Effector CD4-positive, alpha-beta T cell (primary cell): ENCODE measurements at regions not wholly inside any gene's neighbourhood (a gene's known extent, or its start where the extent isn't known, plus 50 kb on each side); places are given as distances from the start of the nearest gene placed in this dataset.

Experiments
- DNase-seq: peaks from one replicate; pipeline ENCODE4 v3.0.0-alpha.2; 2020

DNA sequence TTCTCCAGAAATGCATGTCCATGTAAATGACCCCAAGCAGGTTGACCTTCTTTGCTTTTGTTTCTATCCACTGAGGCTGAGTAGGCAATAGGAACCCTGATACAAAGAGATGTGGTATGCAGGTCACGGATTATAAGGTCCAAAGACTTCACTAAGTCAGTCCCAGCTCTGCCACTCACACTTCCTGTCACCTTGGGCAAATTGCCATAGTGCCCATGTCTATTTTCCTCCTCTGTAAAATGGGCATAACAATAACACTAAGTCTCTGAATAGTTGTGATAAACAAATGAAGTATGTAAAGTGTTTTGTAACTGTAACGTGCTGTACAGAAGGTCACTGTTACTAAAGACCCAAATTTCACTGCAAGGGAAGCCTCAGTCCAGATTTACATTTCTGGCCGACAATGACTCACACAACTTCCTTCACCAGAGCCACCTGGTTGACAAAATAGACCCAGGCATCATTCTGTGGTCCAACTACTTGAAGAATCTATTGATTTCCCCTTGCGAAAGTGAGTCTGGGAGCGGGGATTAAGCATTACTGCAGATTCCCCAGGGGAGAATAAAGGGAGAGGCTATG lies 175.4 kb upstream of the LPP start:
- no peak for DNase-seq

DNA sequence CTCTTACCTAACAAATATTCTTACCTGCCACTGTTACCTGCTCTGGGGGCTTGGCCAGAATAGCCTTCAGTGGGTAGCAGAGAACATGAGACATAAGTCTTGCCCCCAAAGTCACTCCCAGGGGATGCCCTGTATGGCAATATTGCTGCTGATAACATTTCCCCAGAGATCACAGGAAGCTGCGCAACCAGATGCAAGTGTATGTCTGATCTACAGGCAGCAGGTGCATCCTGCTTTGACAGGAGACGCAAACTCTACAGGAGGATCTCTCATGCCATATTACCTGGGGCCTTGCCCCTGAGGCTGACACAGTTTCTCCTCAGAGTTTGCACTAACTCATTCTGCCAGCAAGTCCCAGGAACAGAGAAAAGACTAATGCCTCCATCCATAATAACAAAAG lies 174.4 kb upstream of the LPP start:
- DNase-seq: no peak

- DNase-seq: no peak
Measured at GRCh38 chr3:187980861-187981260, 173.1 kb upstream of the LPP start.

DNA sequence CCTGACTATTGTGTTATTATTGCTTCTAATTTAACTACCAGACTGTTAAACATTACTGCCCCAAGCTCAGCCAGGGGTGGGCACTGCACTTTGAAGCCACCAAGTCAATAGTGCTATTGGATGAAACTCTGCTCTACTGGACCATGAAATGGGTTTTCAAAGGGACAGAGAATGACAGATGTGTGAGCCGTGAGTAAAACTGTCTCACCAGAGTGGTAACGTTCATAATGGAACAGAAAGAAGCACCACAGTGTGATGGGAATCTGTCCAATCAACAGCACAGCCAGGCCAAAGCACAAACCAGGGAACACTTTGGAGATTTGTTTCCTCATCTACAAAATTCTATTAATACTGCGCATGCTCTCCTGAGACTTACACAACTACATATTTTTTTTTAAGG lies 171.8 kb upstream of the LPP start:
- DNase-seq: no peak

DNA sequence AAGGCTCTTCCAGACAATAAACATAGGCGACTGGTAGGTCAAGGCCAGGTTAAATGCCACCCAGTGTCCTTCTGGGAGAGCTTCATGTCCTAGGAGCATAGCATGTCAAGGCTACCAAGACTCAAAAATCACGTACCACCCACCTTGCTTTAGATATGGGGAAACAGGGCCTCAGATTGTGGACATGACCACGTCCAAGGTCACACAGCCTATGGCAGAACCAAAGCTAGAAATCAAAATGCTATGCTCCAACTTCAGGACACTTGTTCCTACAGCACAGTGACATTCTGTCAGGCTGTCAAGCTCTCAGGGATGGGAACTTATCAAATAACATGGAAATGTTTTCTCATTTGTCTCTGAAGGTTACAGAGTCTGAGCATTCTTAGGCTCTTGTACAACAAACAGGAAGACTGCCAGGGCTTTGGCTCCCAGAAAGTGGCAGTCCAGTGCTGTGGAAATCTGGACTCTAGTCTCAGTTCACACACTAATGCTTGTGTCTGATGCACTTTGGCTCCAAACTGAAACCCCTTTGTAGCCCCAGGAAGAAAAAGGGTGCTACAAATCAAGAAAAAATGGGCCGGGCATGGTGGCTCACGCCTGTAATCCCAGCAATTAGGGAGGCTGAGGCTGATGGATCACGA lies 170.4 kb upstream of the LPP start:
- DNase-seq: no peak

DNA sequence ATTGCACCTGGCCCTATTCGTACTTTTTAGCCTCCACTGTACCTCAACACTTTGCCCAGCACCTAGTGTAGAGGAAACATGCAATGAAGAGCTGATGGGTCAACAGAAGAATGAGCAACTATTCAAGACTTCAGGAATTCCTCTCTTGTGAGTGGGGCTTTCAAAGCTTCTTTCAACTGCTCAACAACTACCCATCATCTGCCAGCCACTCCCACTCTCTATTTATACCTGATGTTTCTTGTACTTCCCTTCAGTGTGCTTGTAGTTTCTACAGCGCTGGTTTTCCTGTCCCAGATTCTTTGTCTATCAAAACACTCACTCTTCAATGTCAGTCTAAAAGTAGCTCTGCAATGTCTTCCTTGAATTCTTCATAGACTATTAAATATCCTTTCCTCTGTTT lies 168.3 kb upstream of the LPP start:
- no peak for DNase-seq

DNA sequence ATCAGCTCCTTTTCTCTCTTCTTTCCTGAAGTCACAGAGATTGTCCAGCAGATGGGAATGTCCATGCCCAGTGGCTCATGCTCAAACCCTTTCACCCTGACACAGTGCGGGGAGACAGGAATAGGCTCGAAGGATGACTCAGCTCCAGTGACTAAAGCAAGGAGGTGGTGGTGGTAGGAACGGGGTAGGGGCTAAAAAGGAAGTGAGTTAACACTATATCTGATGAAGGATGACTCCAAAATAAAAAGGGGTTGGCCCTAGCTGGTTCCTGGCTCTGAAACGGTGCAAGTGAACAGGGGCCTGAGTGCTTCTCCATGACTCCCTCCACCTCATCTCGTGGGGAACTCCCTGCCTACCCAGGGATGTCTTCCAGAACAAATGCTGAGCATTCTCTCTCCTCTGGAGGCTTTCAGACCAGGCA lies 167.4 kb upstream of the LPP start:
- DNase-seq: no peak

- DNase-seq: no peak
Measured at GRCh38 chr3:187987187-187987586, 166.8 kb upstream of the LPP start.

DNA sequence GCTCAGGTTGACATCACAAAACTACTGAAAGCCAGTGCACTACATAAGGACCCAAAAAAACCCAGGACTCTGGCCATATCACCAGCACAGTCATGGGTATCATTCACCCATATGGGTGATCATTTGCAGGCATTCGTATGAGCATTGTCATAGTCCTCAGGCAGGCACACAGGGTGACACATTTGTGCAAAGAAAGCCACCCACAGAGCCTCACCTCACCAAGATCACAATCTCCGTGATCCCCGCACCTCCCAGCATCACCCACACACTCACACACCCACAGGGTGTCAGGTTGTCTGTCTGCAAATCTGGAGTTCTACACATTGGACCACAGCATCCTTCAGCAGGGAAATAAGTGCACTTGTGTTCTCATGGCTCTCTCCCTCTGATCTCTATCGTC lies 166.0 kb upstream of the LPP start:
- DNase-seq: peak; percentile 33

- DNase-seq: no peak
Measured at GRCh38 chr3:187989575-187990153, 164.3 kb upstream of the LPP start.

- DNase-seq: no peak
Measured at GRCh38 chr3:187992609-187993008, 161.3 kb upstream of the LPP start.

DNA sequence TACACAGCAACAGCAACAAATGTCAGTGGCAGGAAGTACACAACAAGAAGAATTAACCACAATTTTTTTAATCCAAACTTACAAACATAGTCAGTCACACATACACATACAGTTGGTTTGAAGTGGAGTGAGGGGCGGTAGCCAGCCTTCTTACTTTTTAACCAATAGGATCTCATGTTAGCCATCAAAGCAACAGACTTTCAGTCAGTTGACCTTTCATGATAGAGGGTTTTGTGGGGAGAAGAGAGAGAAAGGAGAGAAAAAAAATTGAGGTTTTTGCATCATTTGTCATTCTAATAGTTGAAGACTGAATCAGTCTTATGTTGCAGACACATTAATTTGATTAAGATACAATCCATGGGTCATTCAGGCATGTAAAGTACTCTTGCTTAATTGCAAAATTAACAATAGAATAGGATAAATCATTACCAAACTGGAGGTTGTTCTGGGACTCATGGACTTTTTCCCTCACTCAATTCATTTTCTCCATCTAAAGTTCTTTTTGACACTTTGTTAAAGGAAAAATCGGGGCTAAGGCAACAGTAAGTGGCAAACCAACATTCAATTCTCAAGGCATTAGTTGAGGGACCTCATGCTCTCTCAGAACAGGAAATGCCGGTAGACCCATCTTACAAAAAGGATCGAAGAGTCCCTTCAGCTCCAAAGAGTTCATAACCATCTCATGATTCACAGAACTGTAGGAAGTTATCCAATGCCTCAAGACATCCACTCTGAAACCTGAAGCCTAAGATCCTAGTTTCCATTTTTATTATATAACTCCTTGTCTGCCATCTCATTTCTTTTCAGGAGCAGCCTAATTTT lies 159.5 kb upstream of the LPP start:
- DNase-seq: no peak

DNA sequence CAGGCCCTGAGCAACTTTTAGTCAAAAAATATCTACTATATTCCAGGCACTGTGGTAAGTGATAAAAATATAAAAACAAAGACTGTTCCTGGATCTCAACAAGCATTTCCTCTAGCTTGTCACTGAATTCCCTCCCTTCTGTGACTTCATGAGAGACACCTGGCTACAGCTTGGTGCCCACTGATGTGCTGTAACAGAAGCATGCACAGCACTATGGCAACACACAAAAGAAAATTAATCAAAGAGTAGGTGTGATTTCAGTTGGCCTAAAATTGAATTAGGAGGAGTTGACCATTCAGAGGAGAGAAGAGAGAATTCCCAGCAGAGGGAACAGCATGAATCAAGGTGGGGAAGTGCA lies 158.9 kb upstream of the LPP start:
- DNase-seq: no peak

DNA sequence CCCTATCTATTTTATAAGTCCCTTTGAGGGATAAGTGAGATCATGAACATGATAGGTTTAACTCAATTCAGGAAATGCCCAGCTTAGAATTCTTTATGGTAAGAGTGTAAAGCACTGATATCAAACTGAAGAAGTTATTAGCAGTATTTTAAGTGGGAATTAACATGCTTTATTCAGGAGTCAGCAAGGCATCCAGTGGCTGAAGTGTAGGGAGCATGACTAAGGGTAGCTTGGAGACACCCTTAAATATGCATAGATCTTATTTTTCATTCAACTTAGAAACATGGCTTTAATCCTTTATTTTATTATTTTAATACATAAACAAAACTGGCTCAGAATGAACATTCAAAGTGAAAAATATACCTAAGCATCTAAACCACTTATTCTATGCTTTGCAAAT lies 158.3 kb upstream of the LPP start:
- no peak for DNase-seq

- DNase-seq: no peak
Measured at GRCh38 chr3:187996609-187997008, 157.3 kb upstream of the LPP start.

- DNase-seq: no peak
Measured at GRCh38 chr3:187997490-187997889, 156.5 kb upstream of the LPP start.

DNA sequence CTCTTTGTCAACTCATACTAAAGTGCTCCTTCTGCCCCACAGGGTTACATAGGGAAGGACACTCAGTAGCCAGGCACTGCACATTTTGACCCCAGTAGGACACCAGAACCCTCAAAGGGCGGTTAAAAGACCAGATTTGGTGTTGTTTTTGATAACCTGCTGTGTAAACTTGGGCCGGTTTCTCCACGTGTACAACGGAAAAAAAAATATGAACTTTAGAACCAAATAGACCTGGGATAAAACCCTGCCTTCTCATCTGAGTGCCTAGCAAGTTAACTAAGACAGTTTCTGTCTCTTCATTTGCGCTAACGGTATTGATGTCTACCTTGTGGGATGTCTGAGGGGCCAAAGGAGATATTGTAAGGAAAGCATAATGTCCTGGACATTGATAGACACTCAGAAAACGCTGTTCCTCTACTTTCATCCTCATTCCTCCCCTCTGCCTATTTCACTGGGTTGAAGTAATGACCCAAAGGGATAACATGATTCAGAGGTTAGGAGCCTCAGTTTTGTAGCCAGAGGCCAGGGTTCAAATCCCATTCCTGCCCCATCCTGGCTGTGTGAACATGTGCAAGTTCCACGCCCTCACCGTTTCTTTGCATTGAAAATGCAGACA lies 155.9 kb upstream of the LPP start:
- no peak for DNase-seq

DNA sequence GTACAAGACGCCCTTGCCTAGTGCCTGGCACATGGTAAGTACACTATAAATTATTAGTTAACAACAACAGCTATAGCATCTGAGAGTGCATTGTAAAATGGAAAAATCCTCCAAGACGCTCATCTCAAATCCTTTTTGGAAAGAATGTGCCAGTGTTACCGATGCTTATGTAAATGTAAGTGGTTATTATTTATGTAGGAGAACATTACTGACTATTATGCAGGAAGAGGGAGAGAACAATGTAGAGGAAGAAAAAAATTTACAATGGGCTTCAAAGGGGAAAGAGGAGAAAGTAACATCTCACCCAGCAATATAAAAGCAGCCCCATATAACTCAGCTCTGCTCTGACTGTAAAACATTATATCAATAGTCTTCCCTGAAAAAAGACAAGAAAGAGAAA lies 155.3 kb upstream of the LPP start:
- no peak for DNase-seq

- peak; percentile 4 for DNase-seq
Measured at GRCh38 chr3:187999821-188000220, 154.1 kb upstream of the LPP start.

GRCh38 chr3:188000361-188000861 lies 153.5 kb upstream of the LPP start:
- DNase-seq: no peak

DNA sequence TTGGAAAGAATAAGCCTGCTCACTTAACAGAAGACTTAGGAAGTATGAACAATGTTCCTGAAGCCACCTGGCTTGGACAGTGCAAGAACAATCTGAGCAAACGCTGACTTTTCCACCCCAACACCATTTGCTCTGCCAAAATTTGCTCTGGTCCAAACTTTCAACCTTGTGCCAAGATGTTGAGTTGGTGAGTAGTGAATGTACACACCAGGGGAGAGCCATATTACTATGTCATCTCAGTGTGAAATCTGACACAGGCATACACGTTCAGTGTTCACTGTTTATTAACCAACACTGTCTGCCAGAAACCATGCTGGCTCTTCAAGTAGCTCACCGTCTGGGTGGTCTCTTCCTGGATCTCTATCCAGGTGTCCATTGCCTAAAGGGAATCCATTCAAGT lies 152.9 kb upstream of the LPP start:
- no peak for DNase-seq

DNA sequence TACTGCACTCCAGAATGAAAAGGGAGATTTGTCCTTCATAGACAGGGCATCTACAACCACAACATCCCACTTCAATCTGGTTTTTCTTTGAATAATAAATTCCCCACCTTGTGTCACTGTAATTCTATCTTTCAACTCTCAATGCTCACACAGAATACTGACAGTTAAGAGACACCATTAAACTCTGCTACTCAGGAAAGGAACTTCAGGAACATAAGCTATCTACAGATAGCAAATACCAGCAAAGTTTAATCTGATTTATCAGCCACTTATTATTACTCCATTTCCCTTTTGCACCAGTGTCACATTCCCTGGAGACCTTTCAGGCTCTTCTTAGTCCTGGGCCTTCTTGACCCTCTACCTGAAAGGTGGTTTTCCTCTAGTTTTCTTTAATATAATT lies 152.0 kb upstream of the LPP start:
- DNase-seq: no peak

- DNase-seq: no peak
Measured at GRCh38 chr3:188002626-188003138, 151.3 kb upstream of the LPP start.
